HG02763 (cell line): ENCODE measurements at regions not wholly inside any gene's neighbourhood (a gene's known extent, or its start where the extent isn't known, plus 50 kb on each side); places are given as distances from the start of the nearest gene placed in this dataset.
"Not testable (repeated sequence)": the region's sequence is repeated elsewhere in the genome, so short reads cannot be mapped to it uniquely, and the experiment has no call there.

Experiments
- ATAC-seq: cut with Tn5 transposase; IDR thresholded peaks from one replicate; pipeline ENCODE4 v1.9.1; 2021; ENCODE audit warnings: mild to moderate bottlenecking, moderate library complexity; ENCODE audit not compliant: unreplicated experiment

GRCh38 chr16:61435346-61435745 lies 600.9 kb downstream of the CDH8 start:
- no peak for ATAC-seq

GRCh38 chr16:61432421-61432820 lies 603.8 kb downstream of the CDH8 start:
- no peak for ATAC-seq

GRCh38 chr16:61421111-61421510 lies 615.1 kb downstream of the CDH8 start:
- no peak for ATAC-seq

DNA sequence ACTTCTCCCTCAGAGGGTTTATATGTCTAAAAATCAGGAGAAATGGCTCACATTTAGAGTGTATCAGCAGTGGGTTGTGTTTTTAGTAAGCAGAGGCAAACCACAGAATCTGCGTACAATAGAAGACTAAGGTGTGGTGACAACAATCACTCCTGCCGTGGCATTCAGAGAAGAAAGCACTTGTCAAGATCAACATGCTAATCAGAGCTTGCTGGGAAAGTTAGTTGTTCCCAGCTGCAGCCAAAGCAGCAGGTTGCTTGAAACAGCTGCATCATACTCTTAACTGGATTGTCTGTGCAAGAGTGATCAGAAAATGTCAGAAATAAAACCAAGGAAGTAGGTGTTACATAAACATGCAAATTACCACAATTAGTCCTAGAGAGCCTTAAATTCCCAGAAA lies 616.4 kb downstream of the CDH8 start:
- no peak for ATAC-seq

DNA sequence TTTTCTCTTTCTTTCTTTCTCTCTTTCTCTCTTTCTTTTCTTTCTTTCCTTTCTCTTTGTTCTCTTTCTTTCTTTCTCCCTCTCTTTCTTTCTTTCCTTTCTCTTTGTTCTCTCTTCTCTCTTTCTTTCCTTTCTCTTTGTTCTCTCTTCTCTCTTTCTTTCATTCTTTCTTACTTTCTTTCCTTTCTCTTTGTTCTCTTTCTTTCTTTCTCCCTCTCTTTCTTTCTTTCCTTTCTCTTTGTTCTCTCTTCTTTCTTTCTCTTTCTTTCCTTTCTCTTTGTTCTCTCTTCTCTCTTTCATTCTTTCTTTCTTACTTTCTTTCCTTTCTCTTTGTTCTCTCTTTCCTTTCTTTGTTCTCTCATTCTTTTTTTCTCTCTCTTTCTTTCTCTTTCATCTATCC lies 617.4 kb downstream of the CDH8 start:
- ATAC-seq = not testable (repeated sequence)

- no peak for ATAC-seq
Measured at GRCh38 chr16:61415126-61415525, 621.1 kb downstream of the CDH8 start.

- no peak for ATAC-seq
Measured at GRCh38 chr16:61413021-61413420, 623.2 kb downstream of the CDH8 start.

GRCh38 chr16:61412562-61412961 lies 623.7 kb downstream of the CDH8 start:
- ATAC-seq = no peak

DNA sequence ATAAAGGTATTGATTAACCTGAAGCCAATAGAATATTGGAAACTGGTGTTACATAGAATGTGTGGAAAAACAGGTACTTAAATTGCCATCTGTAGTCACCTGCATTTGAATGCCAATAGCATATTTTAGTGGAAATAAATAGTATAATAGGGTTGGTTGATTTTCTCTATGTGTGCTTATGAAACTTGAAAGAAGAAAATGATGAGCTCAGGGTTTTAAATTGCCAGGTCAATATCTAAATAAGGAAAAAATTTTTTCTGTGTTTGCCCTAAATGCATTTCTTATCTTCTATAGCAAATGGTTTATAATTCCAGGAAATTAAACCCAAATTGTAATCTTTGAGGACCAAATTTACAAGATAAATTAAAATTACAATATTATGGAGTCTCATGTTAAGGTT lies 626.6 kb downstream of the CDH8 start:
- ATAC-seq = no peak

GRCh38 chr16:61403386-61403785 lies 632.9 kb downstream of the CDH8 start:
- ATAC-seq = no peak

DNA sequence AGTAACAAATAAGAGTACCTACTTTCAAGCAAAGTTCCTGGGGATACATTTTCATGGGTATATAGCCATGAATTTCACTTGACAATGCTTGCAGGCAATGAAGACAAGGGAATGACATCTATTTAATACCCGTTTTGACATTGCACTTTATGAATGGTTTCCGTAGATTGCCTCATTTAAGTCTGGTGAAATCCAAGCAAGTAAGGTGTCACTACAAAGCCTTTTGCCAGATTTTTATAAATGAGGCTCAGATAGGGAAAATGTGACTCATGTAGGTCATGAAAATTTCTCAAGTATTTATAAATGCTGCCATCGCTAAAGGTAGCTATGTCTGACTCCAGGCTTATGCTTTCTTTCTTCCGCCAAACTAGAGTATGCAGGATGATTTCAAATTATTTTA lies 644.3 kb downstream of the CDH8 start:
- ATAC-seq = no peak

DNA sequence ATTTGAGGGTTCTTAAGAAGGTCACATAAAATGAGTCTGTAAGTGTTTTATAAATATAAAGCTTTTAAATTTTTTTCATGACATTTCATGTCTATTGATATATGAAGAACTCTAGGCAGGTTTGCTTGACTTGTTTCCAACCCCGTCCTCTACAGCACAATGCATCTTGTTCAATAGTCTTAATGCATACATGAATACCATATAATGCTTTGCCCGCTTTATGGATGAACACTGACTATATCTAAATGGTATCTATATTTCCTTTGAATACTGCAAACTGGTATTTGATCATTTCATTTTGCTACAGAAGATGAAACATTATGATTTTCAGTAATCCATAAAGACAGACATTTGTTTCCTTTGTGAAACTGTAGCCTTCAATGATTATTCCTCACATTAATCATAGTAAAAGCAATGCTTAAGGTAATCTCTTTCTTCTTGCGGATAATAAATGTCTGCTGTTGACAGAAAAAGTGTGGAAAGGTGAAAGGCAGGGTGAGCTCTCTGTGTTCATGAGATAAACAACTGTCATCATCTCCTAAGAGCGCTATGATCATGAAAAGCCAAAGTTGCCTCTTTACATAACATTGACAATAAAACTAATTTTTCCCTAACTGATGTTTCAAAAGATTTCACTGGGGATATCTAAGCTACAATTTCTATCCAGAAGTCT lies 645.1 kb downstream of the CDH8 start:
- ATAC-seq = no peak

GRCh38 chr16:61385392-61386071 lies 650.7 kb downstream of the CDH8 start:
- ATAC-seq = no peak

DNA sequence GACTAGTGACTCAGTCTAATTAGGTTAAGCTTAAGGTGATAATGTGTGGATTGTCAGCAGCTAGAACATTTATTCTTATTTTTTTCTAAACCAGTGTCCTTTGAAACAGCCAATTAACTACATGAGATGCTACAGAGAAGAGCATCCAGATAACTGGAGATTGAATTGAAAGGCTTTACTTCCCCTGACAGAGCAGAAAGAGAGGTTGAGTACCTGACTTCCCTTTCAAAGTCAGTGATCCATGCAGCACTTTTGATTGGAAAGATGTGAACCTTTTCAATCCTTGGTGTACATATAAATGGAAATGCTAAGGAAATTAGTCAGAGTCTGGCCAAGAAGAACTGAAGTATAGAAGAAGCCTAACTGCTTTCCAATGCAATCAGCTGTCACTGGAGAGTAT lies 653.8 kb downstream of the CDH8 start:
- ATAC-seq = no peak

DNA sequence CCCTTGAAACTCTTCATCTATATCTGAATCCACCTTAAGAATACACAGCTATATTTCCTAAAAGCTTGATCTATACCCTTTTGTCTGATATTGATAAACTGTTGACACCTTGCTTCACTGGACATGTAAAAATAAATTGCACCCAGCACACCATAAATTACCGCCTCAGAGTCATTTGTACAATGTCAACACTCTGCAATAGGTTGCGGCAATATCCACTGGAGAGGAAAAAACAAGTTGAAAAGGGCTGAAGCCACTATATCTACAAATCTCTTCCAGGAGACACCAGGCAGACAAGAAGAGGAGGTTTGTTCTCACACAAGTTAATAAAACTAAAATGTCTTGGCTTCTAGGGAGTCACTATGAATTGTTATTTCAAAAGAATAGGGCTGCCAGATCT lies 656.9 kb downstream of the CDH8 start:
- ATAC-seq = no peak

DNA sequence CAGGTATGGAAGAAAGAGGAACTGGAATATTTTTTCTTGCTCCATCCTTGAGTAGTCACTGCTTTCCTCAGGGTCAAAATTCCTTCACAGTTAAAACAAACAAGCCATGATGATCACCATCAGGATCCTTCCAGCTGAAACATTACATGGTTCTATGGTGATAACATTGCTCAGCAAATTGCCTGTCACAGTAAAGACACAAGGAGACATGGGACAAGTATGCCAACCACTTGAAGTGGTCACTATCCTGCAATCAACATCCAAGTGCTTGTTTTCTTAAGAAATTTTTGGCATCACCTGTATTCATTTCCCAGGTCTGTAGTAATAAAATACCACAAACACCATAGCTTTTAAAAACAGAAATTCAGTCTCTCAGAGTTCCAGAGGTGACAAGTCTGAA lies 662.2 kb downstream of the CDH8 start:
- no peak for ATAC-seq

- ATAC-seq = no peak
Measured at GRCh38 chr16:61371881-61372280, 664.4 kb downstream of the CDH8 start.

GRCh38 chr16:61371388-61371787 lies 664.9 kb downstream of the CDH8 start:
- ATAC-seq = no peak

DNA sequence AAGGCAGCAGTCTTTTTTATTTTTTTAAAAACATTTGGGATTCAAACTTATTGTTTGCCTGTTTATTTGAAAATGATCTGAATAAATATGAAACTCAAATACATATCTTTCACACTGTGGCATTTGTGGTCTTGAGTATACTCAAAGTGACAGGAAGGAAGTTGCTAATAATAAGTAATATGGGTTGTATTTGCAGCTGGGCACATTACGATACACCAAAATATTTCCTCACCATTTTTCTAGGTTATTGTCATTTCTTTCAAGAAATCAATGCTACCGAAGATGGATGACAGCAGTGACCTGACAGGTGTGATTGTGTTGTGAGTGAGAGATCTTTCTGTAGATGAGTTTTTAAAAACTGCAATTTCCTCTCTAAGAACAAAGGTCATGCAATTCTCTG lies 665.7 kb downstream of the CDH8 start:
- ATAC-seq = no peak

- no peak for ATAC-seq
Measured at GRCh38 chr16:61366006-61366405, 670.2 kb downstream of the CDH8 start.

DNA sequence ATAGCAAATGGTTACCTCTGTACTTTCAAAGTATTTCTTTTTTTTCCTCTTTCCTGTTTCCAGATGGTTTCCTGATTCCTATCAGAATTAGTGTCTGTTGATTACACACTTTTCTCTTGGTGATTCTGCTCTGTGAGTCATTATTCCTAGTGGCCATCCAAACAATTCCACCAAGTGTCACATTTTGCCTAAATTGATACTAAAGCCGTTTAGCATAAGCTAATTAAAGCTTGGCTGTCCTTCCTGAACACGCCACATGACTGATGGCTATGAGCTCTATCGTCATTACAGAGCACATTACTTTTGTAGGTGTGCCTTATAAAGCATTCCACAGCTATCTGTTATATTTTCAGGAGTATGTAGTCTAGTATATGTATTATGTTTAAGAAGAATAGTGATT lies 671.2 kb downstream of the CDH8 start:
- no peak for ATAC-seq

DNA sequence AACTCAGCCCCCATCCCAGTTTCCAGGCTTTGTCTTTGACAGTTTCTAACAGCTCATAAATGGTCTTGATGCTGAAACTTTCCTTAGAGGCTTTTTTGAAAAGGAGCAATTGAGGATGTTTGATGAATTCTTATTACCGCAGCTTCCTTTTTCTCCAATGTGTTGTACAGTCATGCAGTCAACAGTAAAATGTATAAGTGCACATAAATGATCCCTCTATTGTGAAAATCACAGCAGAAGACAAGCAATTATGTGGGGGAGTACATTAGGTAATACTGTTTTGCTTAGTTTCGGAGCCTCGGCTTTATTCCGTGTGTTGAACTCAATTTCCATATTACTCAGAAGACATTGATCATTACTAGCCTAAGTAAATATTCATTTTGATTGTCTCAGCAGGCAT lies 673.7 kb downstream of the CDH8 start:
- no peak for ATAC-seq

DNA sequence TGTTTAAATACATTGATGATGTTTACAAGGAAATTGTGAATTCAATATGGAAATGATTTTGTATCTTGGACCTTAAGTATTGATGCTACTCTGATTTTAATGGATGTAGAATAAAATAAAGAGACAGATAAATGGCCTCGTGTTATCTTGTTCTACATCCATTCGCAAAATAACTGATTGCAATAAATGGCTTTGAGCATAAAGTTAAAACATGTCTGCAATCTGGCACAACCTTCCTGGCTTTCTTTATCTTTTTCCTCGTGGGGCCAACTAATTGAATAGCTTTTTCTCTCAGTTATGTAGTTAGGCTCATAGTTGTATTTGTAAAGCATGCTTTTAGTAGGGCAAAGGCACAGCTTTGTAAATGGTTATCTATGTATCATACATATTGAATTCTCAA lies 691.4 kb downstream of the CDH8 start:
- no peak for ATAC-seq
